Amniotic epithelial cell (primary cell): ENCODE measurements at regions not wholly inside any gene's neighbourhood (a gene's known extent, or its start where the extent isn't known, plus 50 kb on each side); places are given as distances from the start of the nearest gene placed in this dataset.
"Not testable (repeated sequence)": the region's sequence is repeated elsewhere in the genome, so short reads cannot be mapped to it uniquely, and the experiment has no call there.

Experiments used
- DNase-seq: peaks from one replicate; pipeline ENCODE4 v3.0.0-alpha.2; 2010; ENCODE audit warnings: low read depth

DNA sequence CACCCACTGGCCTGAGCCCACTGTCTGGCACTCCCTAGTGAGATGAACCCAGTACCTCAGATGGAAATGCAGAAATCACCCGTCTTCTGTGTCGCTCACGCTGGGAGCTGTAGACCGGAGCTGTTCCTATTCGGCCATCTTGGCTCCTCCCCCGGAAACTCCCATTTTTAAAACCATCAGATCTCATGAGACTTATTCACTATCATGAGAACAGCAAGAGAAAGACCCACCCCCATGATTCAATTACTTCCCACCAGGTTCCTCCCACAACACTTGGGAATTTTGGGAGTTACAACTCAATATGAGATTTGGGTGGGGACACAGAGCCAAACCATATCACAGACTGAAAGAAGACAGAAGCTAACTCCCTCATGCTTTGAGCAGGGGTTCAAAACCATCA, 134.5 kb downstream of the SLC39A8 start:
- not testable (repeated sequence) for DNase-seq

DNA sequence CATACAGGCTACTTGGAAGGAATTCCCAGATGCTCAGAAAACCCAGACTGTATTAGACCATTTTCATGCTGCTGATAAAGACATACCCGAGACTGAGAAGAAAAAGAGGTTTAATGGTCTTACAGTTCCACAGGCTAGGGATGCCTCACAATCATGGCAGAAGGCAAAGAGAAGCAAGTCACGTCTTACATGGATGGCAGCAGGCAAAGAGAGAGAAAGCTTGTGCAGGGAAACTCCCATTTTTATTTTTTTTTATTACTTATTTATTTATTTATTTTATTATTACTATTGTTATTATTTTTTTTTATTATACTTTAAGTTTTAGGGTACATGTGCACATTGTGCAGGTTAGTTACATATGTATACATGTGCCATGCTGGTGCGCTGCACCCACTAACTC, 140.6 kb downstream of the SLC39A8 start:
- not testable (repeated sequence) for DNase-seq

DNA sequence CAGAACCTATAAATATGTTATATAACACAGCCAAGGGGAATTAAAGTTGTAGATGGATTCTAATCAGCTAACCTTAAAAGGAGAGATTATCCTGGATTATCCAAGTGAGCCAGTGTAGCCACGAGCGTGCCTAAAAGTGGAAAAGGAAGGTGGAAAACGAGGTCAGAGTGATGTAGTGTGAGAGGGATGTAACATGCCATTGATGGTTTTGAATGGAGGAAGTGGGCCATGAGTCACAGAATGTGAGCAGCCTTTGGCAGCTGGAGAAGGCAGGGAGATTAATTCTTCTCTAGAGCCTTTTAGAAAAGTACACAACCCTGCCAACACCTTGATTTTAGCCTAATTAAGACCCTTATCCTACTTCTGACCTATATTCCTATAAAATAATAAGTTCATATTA, 149.1 kb downstream of the SLC39A8 start:
- DNase-seq: peak; percentile 56

DNA sequence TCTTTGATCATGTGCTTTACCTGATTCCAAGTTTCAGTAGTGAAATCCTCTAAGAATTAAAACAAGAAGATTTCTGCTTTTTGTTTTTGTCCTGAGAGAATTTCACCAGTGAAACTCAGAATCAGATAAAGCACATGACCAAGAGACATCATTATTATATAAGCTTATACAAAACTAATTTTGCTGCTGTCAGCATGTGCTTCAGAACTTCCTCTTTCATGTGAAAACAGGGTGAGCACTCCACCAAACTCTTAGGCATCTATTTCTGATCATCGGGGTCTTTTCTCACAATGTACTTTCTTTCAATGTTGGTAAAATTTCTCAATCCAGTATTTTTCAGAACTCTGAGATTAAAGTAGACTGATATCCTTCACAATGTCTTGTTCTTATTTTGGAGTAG, 152.1 kb downstream of the SLC39A8 start:
- DNase-seq: no peak

DNA sequence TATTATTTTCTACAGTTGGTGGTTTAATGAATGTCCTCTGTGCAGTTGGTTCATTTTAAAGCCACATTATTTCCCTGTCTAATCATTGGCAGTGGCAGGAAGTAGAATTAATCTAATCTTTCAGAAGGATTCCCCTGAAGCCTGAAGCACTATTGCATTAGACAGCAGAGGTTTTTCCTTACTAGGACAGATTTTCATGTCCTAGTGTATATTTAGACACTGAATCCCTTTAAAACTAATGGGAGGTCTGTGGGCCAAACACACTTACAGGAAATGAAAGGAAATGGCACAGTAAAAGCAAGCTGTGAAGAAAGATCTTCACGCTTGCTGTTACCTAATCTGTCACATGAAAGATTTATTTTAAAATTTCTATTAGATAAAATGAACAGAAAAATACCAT, 165.2 kb downstream of the SLC39A8 start:
- peak; percentile 68 for DNase-seq

DNA sequence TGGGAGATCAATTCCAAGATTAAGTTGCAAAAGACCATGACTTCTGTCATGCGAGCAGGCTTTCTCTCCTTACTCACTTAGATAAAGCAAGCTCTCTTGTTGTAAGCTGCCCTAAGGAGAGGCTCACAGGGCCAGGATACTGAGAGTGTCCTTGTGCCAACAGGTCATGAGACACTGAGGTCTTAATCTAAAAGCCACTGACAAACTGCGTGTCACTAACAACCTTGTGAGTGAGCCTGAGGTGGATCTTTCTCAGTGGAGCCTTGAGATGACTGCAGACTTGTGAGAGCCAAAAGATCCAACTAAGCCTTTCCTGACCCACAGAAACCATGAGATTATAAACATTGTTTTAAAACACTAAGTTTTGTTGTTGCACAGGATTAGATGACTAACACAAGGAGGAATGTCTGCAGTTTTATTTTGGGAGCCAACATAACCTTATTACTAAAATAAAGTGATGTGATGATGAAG, 170.5 kb downstream of the SLC39A8 start:
- peak; percentile 87 for DNase-seq

DNA sequence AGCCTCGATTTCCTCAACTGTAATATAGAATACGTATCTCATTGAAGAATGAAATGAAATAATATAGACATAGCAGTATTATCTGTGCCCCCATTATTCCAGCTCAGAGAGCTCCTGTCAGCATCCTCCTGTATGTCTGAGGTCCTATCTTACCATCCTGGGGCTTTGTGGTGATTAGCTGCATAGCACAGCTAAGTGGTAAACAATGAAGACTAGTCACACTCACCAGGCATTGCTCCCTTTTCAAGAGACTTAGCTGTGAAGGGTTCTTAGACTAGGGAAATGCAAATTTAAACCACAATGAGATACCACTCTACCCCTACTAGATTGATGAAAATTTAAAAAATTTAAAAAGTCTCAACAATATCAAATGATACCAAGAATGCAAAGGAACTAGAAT, 172.9 kb downstream of the SLC39A8 start:
- DNase-seq: peak; percentile 17

DNA sequence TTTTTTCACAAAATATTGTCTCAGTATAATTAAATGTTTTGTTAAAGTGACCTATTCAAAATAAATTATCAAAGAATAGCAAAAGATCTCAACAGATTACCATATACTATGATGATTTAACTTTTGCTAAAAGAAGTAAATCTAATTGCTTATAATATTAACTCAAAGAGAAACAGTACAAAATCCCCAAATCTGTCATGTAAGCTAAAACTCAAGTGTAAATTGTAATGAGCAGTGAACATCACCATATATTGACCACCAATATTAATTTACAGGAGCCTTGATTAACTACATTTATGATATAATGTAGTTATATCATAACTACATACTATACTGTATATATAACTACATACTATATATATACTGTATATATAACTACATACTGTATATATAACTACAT, 174.4 kb downstream of the SLC39A8 start:
- no peak for DNase-seq

DNA sequence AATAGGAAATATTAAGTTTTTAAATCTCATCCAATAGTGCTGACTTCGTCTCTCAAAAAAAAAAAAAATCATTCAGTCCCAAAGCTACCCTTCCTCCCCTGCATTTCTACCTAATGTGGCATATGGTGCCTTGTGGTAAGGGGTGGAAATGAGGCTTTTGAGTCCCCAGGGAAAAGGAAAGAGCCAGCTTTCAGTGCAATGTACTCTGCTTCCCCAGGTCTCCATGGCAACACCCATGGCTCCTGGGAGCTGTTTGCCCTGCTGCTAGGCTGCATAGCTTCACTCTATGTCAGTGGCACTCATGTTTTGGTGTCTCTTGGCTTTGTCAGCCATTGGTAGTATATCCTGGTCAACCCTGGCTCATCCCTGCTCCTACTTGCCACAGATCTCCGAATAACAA, 175.9 kb downstream of the SLC39A8 start:
- DNase-seq: no peak

DNA sequence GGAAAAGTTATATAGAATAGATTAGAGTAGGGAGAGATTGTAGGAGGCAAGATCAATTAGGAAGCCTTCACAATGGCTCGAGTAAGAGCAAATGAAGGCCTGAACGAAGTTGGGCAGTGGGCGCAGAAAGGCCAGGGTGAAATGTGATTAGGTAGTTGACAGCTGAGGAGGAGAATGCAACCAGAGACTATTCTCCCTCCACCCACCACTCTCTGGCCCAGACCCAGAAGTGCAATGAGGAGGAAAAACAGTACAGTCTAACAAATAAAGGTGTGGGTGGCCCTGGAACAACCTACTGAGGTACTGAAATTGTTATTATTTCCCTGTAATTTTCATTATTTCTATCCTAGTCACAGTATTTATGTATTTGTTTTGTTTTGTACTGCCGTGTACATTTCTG, 176.7 kb downstream of the SLC39A8 start:
- DNase-seq: no peak

DNA sequence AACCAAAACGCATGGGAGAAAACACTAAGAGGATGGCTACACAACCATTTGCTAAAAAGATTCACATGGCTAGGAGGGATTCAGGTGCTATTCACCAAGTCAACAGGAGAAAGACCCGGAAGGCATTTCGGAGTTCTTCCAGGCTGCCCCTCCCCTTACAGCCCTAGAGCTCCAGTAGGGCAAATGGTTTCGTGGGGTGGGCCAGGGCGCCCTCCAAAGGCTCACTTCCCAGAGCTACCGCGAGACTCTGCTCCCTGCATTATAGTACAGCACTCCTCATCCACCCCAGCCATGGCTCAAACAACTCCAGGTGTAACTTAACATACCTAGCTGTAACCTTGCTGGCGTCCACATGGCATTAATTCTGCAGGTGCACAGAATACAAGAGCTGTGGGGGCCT, 179.7 kb downstream of the SLC39A8 start:
- no peak for DNase-seq

DNA sequence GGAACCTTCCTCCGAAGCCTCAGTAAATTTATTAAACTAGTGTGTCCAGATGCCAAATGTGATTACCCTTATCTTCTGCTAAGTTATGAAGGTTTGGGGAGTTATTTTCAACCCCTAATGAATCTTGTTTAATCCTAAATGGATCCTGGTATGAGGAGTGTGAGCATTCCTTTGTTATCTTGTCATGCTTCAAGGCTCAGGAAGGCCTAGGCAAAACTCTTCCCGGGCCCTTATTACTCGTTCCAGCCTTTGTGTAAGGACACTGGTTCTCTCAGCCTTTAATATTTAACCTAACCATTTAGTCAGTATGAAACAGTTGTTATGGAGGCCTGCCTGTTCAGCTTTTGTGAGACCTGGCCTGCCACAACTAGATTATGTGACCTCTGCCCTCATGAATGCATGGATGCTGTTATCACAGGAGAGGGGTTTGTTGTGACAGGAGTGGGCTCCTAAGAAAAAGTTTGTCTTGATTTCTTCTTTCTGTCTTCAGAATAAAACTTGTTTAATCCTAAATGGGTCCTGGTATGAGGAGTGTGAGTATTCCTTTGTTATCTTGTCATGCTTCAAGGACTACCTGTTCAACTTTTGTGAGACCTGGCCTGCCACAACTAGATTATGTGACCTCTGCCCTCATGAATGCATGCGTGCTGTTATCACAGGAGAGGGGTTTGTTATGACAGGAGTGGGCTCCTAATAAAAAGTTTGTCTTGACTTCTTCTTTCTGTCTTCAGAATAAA, 181.7 kb downstream of the SLC39A8 start:
- peak; percentile 79 for DNase-seq

DNA sequence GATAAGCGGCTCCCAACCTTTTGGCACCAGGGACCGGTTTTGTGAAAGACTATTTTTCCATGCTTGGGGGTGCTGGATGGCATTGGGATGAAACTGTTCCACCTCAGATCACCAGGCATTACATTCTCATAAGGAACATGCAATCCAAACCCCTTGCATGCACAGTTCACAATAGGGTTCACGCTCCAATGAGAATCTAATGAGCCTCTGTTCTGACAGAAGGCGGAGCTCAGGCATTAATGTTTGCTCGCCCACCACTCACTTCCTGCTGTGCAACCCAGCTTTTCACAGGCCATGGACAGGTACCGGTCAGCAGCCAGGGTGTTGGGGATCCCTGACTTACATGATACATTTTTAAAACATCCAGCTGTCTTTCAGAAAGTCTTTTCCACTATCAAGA, 187.3 kb downstream of the SLC39A8 start:
- no peak for DNase-seq

DNA sequence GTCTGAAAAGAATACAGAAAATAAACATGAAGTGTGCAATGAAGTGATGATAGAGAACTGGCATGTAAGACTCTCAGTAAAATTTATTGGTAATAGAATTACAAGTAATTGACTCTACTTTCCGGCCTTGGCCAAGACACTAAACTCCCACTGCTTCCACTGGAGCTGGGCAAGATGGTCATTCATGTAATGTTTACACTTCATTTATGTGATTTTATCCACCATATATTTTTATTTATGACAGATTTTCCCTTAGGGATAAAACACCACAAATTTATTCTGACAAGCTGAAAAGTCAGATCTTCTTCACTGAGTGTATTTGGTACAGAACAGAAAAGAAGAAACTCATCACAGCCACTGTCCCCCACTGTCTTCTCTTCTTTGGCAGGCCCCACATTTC, 191.9 kb downstream of the SLC39A8 start:
- no peak for DNase-seq

DNA sequence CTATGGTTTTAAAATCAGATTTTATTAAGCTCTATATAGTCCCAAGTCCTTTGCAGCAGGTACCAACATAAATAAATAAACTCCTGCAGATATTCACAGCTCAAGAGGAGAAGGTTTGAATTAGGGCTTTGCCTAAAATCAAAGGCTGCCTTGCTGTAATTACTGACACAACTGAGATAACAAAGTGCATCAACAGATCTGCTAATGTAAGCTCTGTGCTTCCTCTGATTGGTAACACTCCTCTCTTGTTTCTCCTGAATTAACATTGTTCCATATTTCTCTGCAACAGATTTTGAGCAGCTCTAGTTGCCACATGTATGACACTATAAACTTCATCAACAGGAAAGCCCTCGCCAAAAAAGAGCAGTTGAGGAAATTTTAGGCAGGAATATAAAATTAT, 193.6 kb downstream of the SLC39A8 start:
- no peak for DNase-seq

DNA sequence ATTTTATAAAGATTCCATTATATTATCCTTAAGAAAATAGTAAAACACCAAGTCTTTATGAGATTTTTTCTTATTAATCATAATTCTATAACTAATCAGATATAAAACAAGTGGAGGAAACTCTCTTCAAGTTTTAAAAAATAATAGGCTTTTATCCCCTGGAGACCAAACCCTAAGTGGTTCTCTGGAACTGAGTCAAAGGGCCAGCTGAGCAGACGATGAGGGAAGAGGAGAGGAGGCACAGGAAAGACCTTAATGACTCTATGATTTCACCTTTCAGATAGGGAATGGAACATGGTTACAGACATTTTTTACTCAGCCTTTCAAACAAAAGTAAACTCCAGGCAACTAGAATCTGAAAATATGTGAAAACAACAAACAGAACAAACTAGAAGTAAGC, 201.8 kb downstream of the SLC39A8 start:
- no peak for DNase-seq

DNA sequence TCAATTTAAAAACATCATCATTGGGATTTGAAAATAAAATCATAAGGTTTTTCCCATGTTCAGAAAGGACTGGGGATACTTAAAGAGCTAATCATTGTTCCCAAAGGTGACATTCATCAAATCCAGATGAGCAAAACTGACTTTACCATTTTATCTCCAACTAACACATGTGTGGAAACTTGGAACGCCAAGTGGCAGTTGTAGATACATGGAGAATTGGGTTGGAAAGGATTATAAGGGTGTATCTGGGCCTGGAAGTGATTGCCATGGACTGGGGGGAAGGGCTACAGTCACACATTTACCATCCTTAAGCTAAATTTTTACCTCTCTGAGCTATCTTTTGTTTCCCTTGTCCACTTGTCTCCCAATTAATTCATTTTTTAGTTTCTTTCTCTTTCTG, 203.4 kb downstream of the SLC39A8 start:
- DNase-seq: no peak

DNA sequence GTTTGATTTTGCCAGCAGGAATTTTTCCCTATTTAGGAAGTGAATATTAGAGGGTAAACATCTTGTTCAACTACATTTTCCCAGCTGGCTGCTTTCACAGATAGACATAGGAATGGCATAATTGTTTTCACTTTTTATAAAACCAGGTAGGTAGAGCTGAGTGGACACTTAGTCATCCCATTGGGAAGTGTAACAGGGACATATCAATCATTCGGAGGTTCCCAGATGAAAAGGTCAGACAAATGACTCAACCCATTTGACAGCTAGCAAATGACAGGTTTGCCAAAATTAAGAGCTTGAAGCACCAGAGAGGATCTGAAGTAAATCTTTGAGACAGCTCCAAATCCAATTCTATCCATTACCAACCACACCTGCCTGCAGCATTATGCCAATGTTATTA, 205.3 kb downstream of the SLC39A8 start:
- no peak for DNase-seq

DNA sequence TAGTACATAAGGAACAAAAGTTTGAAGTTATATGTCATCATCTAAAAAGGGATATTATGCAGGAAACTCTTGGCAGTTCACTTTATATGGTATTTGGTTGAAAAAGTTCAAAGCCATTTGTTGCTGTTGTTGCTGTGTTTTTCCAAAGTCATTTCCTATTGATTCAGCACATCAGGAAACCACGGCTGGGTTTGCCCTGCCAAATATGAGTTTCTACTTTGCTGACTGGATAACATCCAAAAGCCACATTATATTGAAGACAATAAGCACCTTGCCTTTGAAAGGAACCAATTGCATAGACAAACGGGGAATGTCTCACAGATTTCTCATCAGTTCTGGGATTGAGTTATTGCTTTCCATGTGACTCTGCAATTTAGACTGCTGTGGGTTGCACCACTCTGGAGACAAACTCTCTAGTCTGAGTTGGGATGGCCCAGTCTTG, 206.1 kb downstream of the SLC39A8 start:
- DNase-seq: peak; percentile 11

DNA sequence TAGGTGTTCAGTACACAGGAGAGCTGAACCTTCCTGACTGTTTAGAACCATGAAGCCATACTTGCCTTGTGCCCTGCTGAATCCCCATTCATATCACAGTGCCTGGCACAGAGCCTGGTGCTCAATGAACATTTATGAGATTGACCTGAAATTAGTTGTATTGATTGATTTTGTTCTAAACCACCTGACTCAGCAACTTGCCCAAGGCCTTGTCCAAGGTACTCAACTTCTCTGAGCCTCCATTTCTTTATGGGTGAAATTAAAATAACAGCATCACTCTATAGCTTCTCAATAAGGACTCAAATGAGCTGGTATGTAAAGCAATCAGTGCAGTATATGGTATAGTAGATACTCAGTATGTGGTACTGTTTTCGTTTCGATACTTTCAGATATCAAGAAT, 208.1 kb downstream of the SLC39A8 start:
- no peak for DNase-seq

DNA sequence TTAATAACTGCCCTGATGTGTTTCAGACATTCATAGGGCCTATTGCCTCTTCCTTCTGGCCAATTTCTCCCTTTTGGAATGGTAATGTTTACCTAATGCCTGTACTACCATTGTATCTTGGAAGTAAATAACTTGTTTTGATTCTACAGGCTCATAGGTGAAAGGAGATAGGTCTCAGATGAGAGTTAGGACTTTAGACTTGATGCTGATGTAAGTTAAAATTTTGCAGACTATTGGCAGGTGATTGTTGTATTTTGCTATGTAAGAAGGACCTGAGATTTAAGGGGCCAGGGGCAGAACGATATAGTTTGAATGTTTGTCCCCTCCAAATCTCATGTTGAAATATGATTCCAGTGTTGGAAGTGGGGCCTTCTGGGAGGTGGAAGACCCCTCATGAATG, 215.5 kb downstream of the SLC39A8 start:
- DNase-seq: no peak
